GM23338 (cell line): ENCODE measurements at regions not wholly inside any gene's neighbourhood (a gene's known extent, or its start where the extent isn't known, plus 50 kb on each side); places are given as distances from the start of the nearest gene placed in this dataset.

Source experiments
- ATAC-seq: fragments of 200-7000 bp; cut with Tn5 transposase; 3 replicates; pipeline ENCODE4 v1.9.1; 2020
- DNase-seq: peaks from one replicate; pipeline ENCODE4 v3.0.0-alpha.2; 2015; ENCODE audit warnings: low spot score
- H2AFZ ChIP-seq: fragments of 200-600 bp; sonication (generic); 2 replicates; pipeline ENCODE4 v1.8.0; 2016; ENCODE audit warnings: antibody characterized with exemption, mild to moderate bottlenecking, moderate library complexity
- H3F3A ChIP-seq: fragments of 200-600 bp; sonication (generic); replicated peaks from 2 replicates; pipeline ENCODE4 v1.8.0; 2017; ENCODE audit warnings: antibody characterized with exemption, mixed run types, low read depth
- H3K27ac ChIP-seq: fragments of 200-600 bp; sonication (generic); 2 replicates; pipeline ENCODE4 v1.6.1; 2016; ENCODE audit warnings: low read depth
- H3K27me3 ChIP-seq: fragments of 200-600 bp; sonication (generic); 2 replicates; pipeline ENCODE4 v1.8.0; 2016; ENCODE audit warnings: mild to moderate bottlenecking, mixed run types, moderate library complexity; ENCODE audit not compliant: insufficient read depth
- H3K36me3 ChIP-seq: fragments of 200-600 bp; sonication (generic); 2 replicates; pipeline ENCODE4 v1.8.0; 2016; ENCODE audit warnings: mild to moderate bottlenecking; ENCODE audit not compliant: insufficient read depth
- H3K4me1 ChIP-seq: fragments of 200-600 bp; sonication (generic); 2 replicates; pipeline ENCODE4 v1.8.0; 2016; ENCODE audit warnings: mild to moderate bottlenecking, moderate library complexity; ENCODE audit not compliant: insufficient read depth
- H3K4me2 ChIP-seq: fragments of 200-600 bp; sonication (generic); 2 replicates; pipeline ENCODE4 v1.7.1; 2017; ENCODE audit warnings: mixed run types
- H3K4me3 ChIP-seq: fragments of 200-600 bp; sonication (generic); 2 replicates; pipeline ENCODE4 v1.6.1; 2016; ENCODE audit warnings: mixed run types
- H3K79me2 ChIP-seq: fragments of 200-600 bp; sonication (generic); replicated peaks from 2 replicates; pipeline ENCODE4 v1.8.0; 2017; ENCODE audit warnings: mild to moderate bottlenecking; ENCODE audit not compliant: insufficient read depth
- H3K9me2 ChIP-seq: fragments of 200-600 bp; sonication (generic); 2 replicates; pipeline ENCODE4 v1.8.0; 2017; ENCODE audit not compliant: insufficient read depth
- H4K20me1 ChIP-seq: fragments of 200-600 bp; sonication (generic); replicated peaks from 2 replicates; pipeline ENCODE4 v1.8.0; 2017; ENCODE audit warnings: mild to moderate bottlenecking; ENCODE audit not compliant: insufficient read depth
- H3K27ac Mint-ChIP-seq: 2 replicates; pipeline ENCODE4 v1.8.0; 2020; ENCODE audit warnings: inconsistent platforms, mild to moderate bottlenecking, moderate library complexity, mixed read lengths
- H3K27me3 Mint-ChIP-seq: 3 replicates; pipeline ENCODE4 v1.8.0; 2022; ENCODE audit warnings: low read depth, mild to moderate bottlenecking, moderate library complexity, mixed read lengths, inconsistent platforms; ENCODE audit not compliant: insufficient read depth, poor library complexity
- H3K36me3 Mint-ChIP-seq: 3 replicates; pipeline ENCODE4 v1.8.0; 2021; ENCODE audit warnings: low read depth, mild to moderate bottlenecking, inconsistent platforms, moderate library complexity, mixed read lengths
- H3K4me1 Mint-ChIP-seq: 3 replicates; pipeline ENCODE4 v1.8.0; 2020; ENCODE audit warnings: mild to moderate bottlenecking, inconsistent platforms, mixed read lengths
- H3K4me3 Mint-ChIP-seq: 3 replicates; pipeline ENCODE4 v1.8.0; 2021; ENCODE audit warnings: moderate library complexity, mild to moderate bottlenecking, inconsistent platforms, mixed read lengths
- H3K9me3 Mint-ChIP-seq: 3 replicates; pipeline ENCODE4 v1.8.0; 2020; ENCODE audit warnings: moderate library complexity, mild to moderate bottlenecking, inconsistent platforms, mixed read lengths
- CREB1 ChIP-seq: fragments of 250-450 bp; sonication (Bioruptor Pico); IDR thresholded peaks from 2 replicates; pipeline ENCODE4 v1.5.0; 2020; ENCODE audit warnings: low read depth, mild to moderate bottlenecking, moderate library complexity
- CTCF ChIP-seq, 2 experiments: fragments of 200-600 bp in 1 of 2; sonication (generic) in 1 of 2; conservative IDR thresholded peaks; 2 replicates each; pipeline versions ENCODE4 v1.5.1 to v1.6.1; 2016 to 2017; ENCODE audit warnings: antibody characterized with exemption in 2 of 2, low read depth in 2 of 2, mild to moderate bottlenecking in 2 of 2, moderate library complexity in 1 of 2
- EZH2 ChIP-seq: fragments of 200-600 bp; sonication (generic); IDR thresholded peaks from one replicate; pipeline ENCODE4 v1.8.0; 2017; ENCODE audit warnings: antibody characterized with exemption, mild to moderate bottlenecking, low read depth; ENCODE audit not compliant: unreplicated experiment
- EZH2phosphoT487 ChIP-seq: fragments of 200-600 bp; sonication (generic); IDR thresholded peaks from one replicate; pipeline ENCODE4 v1.8.1; 2018; ENCODE audit warnings: antibody characterized with exemption; ENCODE audit not compliant: unreplicated experiment
- JUNB ChIP-seq: IDR thresholded peaks from one replicate; pipeline ENCODE4 v1.6.1; 2016; ENCODE audit warnings: antibody characterized with exemption; ENCODE audit not compliant: unreplicated experiment
- NANOG ChIP-seq: IDR thresholded peaks from 2 replicates; pipeline ENCODE4 v1.6.1; 2016; ENCODE audit warnings: antibody characterized with exemption, borderline replicate concordance
- POLR2AphosphoS5 ChIP-seq: IDR thresholded peaks from 2 replicates; pipeline ENCODE4 v1.6.1; 2016; ENCODE audit warnings: antibody characterized with exemption, low read depth
- REST ChIP-seq: IDR thresholded peaks from one replicate; pipeline ENCODE4 v1.6.1; 2018; ENCODE audit warnings: antibody characterized with exemption; ENCODE audit not compliant: unreplicated experiment
- STAT1 ChIP-seq: IDR thresholded peaks from one replicate; pipeline ENCODE4 v1.6.1; 2016; ENCODE audit warnings: antibody characterized with exemption; ENCODE audit not compliant: unreplicated experiment
- ZNF114 ChIP-seq: fragments of 250-450 bp; sonication (Bioruptor Pico); IDR thresholded peaks from 2 replicates; pipeline ENCODE4 v1.5.0; 2020; ENCODE audit warnings: mild to moderate bottlenecking, moderate library complexity
- ZNF331 ChIP-seq: fragments of 250-450 bp; sonication (Bioruptor Pico); IDR thresholded peaks from 2 replicates; pipeline ENCODE4 v1.5.0; 2020; ENCODE audit warnings: low read depth, mild to moderate bottlenecking, moderate library complexity
- TF ChIP-seq, protein P1 (sequence below): IDR thresholded peaks from 2 replicates; pipeline ENCODE4 v1.6.1; 2016; ENCODE audit warnings: antibody characterized with exemption
- TF ChIP-seq, protein P2 (sequence below): fragments of 250-450 bp; sonication (Bioruptor Pico); IDR thresholded peaks from 2 replicates; pipeline ENCODE4 v1.5.0; 2020; ENCODE audit warnings: mild to moderate bottlenecking, moderate library complexity

DNA sequence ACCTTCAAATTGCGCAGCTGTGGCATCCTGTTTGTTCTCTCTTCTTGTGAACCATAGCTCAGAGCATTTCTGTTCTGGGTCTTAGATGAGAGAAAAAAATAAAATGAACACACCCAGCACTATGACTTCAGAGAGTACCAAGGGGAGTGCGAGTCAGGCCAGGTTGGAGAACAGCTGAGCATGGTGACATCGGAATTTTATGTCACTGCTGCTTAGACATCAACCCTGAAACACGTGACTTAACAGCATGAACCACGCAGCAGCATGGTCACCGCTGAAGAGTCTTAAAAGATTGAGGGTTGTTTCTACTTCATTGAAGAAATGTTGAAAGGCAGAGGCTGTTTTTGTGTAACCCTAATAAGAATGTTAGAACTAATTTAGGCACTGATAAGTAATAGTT lies 288.8 kb upstream of the SOX11 start:
- TF ChIP-seq ZNF114: no peak
- no peak for TF ChIP-seq STAT1
- TF ChIP-seq POLR2AphosphoS5: no peak
- no peak for TF ChIP-seq REST
- TF ChIP-seq JUNB: no peak
- TF ChIP-seq ZNF331 (CRISPR knock-in tag): no peak
- TF ChIP-seq, protein P1, sequence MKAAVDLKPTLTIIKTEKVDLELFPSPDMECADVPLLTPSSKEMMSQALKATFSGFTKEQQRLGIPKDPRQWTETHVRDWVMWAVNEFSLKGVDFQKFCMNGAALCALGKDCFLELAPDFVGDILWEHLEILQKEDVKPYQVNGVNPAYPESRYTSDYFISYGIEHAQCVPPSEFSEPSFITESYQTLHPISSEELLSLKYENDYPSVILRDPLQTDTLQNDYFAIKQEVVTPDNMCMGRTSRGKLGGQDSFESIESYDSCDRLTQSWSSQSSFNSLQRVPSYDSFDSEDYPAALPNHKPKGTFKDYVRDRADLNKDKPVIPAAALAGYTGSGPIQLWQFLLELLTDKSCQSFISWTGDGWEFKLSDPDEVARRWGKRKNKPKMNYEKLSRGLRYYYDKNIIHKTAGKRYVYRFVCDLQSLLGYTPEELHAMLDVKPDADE: no peak
- TF ChIP-seq CREB1 (CRISPR knock-in tag): no peak
- TF ChIP-seq NANOG: no peak
- TF ChIP-seq CTCF (conservative IDR thresholded peaks at IDR 0.05; ENCODE audit: low read depth in 2 of 2): no peak
- no peak for TF ChIP-seq EZH2phosphoT487
- TF ChIP-seq, protein P2, sequence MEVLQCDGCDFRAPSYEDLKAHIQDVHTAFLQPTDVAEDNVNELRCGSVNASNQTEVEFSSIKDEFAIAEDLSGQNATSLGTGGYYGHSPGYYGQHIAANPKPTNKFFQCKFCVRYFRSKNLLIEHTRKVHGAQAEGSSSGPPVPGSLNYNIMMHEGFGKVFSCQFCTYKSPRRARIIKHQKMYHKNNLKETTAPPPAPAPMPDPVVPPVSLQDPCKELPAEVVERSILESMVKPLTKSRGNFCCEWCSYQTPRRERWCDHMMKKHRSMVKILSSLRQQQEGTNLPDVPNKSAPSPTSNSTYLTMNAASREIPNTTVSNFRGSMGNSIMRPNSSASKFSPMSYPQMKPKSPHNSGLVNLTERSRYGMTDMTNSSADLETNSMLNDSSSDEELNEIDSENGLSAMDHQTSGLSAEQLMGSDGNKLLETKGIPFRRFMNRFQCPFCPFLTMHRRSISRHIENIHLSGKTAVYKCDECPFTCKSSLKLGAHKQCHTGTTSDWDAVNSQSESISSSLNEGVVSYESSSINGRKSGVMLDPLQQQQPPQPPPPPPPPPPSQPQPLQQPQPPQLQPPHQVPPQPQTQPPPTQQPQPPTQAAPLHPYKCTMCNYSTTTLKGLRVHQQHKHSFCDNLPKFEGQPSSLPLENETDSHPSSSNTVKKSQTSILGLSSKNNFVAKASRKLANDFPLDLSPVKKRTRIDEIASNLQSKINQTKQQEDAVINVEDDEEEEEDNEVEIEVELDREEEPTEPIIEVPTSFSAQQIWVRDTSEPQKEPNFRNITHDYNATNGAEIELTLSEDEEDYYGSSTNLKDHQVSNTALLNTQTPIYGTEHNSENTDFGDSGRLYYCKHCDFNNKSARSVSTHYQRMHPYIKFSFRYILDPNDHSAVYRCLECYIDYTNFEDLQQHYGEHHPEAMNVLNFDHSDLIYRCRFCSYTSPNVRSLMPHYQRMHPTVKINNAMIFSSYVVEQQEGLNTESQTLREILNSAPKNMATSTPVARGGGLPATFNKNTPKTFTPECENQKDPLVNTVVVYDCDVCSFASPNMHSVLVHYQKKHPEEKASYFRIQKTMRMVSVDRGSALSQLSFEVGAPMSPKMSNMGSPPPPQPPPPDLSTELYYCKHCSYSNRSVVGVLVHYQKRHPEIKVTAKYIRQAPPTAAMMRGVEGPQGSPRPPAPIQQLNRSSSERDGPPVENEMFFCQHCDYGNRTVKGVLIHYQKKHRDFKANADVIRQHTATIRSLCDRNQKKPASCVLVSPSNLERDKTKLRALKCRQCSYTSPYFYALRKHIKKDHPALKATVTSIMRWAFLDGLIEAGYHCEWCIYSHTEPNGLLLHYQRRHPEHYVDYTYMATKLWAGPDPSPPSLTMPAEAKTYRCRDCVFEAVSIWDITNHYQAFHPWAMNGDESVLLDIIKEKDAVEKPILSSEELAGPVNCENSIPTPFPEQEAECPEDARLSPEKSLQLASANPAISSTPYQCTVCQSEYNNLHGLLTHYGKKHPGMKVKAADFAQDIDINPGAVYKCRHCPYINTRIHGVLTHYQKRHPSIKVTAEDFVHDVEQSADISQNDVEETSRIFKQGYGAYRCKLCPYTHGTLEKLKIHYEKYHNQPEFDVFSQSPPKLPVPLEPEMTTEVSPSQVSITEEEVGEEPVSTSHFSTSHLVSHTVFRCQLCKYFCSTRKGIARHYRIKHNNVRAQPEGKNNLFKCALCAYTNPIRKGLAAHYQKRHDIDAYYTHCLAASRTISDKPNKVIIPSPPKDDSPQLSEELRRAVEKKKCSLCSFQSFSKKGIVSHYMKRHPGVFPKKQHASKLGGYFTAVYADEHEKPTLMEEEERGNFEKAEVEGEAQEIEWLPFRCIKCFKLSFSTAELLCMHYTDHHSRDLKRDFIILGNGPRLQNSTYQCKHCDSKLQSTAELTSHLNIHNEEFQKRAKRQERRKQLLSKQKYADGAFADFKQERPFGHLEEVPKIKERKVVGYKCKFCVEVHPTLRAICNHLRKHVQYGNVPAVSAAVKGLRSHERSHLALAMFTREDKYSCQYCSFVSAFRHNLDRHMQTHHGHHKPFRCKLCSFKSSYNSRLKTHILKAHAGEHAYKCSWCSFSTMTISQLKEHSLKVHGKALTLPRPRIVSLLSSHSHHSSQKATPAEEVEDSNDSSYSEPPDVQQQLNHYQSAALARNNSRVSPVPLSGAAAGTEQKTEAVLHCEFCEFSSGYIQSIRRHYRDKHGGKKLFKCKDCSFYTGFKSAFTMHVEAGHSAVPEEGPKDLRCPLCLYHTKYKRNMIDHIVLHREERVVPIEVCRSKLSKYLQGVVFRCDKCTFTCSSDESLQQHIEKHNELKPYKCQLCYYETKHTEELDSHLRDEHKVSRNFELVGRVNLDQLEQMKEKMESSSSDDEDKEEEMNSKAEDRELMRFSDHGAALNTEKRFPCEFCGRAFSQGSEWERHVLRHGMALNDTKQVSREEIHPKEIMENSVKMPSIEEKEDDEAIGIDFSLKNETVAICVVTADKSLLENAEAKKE (CRISPR knock-in tag): no peak
- no peak for TF ChIP-seq EZH2
- Mint-ChIP-seq H3K4me1 (no peaks in the 10 kb centered on the region), H3K4me3 (no peak overlapping the region), H3K36me3 (peaks cover 2% of the 10 kb centered on the region), H3K27ac (no peak overlapping the region), H3K27me3 (peaks cover 1% of the 10 kb centered on the region), H3K9me3 (peaks cover 67% of the 10 kb centered on the region)
- Histone ChIP-seq H3K4me3 (no peak overlapping the region), H2AFZ (no peak overlapping the region), H3K36me3 (no peaks in the 10 kb centered on the region), H3K4me1 (no peaks in the 10 kb centered on the region), H3F3A (no peaks in the 10 kb centered on the region), H3K27me3 (no peaks in the 10 kb centered on the region), H3K4me2 (no peak overlapping the region), H3K79me2 (no peaks in the 10 kb centered on the region), H4K20me1 (no peaks in the 10 kb centered on the region), H3K9me2 (no peaks in the 10 kb centered on the region; the same call in 1 of the 2 replicates), H3K27ac (no peak overlapping the region)
- ATAC-seq (no peak), DNase-seq (no peak)
